ENCODE measurements at regions not wholly inside any gene's neighbourhood (a gene's known extent, or its start where the extent isn't known, plus 50 kb on each side); places are given as distances from the start of the nearest gene placed in this dataset.

GRCh38 chr11:134780486-134781147, 368.6 kb upstream of the B3GAT1 start:
- DNase-seq (ENCODE audit: low spot score), result no peak
- H3K9me3 Mint-ChIP-seq, result no peaks in the 10 kb centered on the region
- no peaks in the 10 kb centered on the region for H3K27me3 Mint-ChIP-seq (ENCODE audit: low read depth)
- H3K4me3 Mint-ChIP-seq, result no peak overlapping the region
- no peak overlapping the region for H3K27ac Mint-ChIP-seq
- H3K36me3 Mint-ChIP-seq (ENCODE audit: low read depth), result no peaks in the 10 kb centered on the region
- no peaks in the 10 kb centered on the region for H3K4me1 Mint-ChIP-seq (ENCODE audit: low read depth)

- Mint-ChIP-seq H3K9me3 (no peaks in the 10 kb centered on the region), H3K4me1 (ENCODE audit: low read depth) (no peaks in the 10 kb centered on the region), H3K27me3 (ENCODE audit: low read depth) (no peaks in the 10 kb centered on the region), H3K27ac (no peak overlapping the region), H3K36me3 (ENCODE audit: low read depth) (no peaks in the 10 kb centered on the region), H3K4me3 (no peak overlapping the region)
- no peak for DNase-seq (ENCODE audit: low spot score)
Measured at GRCh38 chr11:134779179-134779578, 367.1 kb upstream of the B3GAT1 start.

GRCh38 chr11:134768463-134768862, 356.4 kb upstream of the B3GAT1 start:
- Mint-ChIP-seq H3K4me1 (ENCODE audit: low read depth) (no peaks in the 10 kb centered on the region), H3K4me3 (no peak overlapping the region), H3K27ac (no peak overlapping the region), H3K36me3 (ENCODE audit: low read depth) (no peaks in the 10 kb centered on the region), H3K27me3 (ENCODE audit: low read depth) (no peaks in the 10 kb centered on the region), H3K9me3 (peaks cover 8% of the 10 kb centered on the region)
- DNase-seq (ENCODE audit: low spot score), result no peak

- Mint-ChIP-seq H3K9me3 (peaks cover 3% of the 10 kb centered on the region), H3K27me3 (ENCODE audit: low read depth) (no peaks in the 10 kb centered on the region), H3K36me3 (ENCODE audit: low read depth) (no peaks in the 10 kb centered on the region), H3K4me3 (no peak overlapping the region), H3K4me1 (ENCODE audit: low read depth) (no peaks in the 10 kb centered on the region), H3K27ac (no peak overlapping the region)
- no peak for DNase-seq (ENCODE audit: low spot score)
Measured at GRCh38 chr11:134765565-134765964, 353.5 kb upstream of the B3GAT1 start.

GRCh38 chr11:134764966-134765365, 352.9 kb upstream of the B3GAT1 start:
- H3K4me1 Mint-ChIP-seq (ENCODE audit: low read depth), result no peaks in the 10 kb centered on the region
- H3K27ac Mint-ChIP-seq, result no peak overlapping the region
- H3K9me3 Mint-ChIP-seq, result peaks cover 3% of the 10 kb centered on the region
- no peak overlapping the region for H3K4me3 Mint-ChIP-seq
- no peaks in the 10 kb centered on the region for H3K36me3 Mint-ChIP-seq (ENCODE audit: low read depth)
- DNase-seq (ENCODE audit: low spot score), result no peak
- no peaks in the 10 kb centered on the region for H3K27me3 Mint-ChIP-seq (ENCODE audit: low read depth)

- Mint-ChIP-seq H3K4me3 (no peak overlapping the region), H3K36me3 (ENCODE audit: low read depth) (no peaks in the 10 kb centered on the region), H3K9me3 (peaks cover 3% of the 10 kb centered on the region), H3K27me3 (ENCODE audit: low read depth) (no peaks in the 10 kb centered on the region), H3K27ac (no peak overlapping the region), H3K4me1 (ENCODE audit: low read depth) (no peaks in the 10 kb centered on the region)
- DNase-seq (ENCODE audit: low spot score), result no peak
Measured at GRCh38 chr11:134764367-134764766, 352.3 kb upstream of the B3GAT1 start.

GRCh38 chr11:134763030-134763388, 351.0 kb upstream of the B3GAT1 start:
- Mint-ChIP-seq H3K4me1 (ENCODE audit: low read depth) (no peaks in the 10 kb centered on the region), H3K36me3 (ENCODE audit: low read depth) (no peaks in the 10 kb centered on the region), H3K27me3 (ENCODE audit: low read depth) (no peaks in the 10 kb centered on the region), H3K27ac (no peak overlapping the region), H3K9me3 (no peaks in the 10 kb centered on the region), H3K4me3 (peak overlapping the region; percentile 19)
- DNase-seq (ENCODE audit: low spot score), result no peak

- no peaks in the 10 kb centered on the region for H3K27me3 Mint-ChIP-seq (ENCODE audit: low read depth)
- no peaks in the 10 kb centered on the region for H3K36me3 Mint-ChIP-seq (ENCODE audit: low read depth)
- H3K4me1 Mint-ChIP-seq (ENCODE audit: low read depth), result no peaks in the 10 kb centered on the region
- H3K9me3 Mint-ChIP-seq, result no peaks in the 10 kb centered on the region
- DNase-seq (ENCODE audit: low spot score), result no peak
- peak overlapping the region; percentile 26 for H3K4me3 Mint-ChIP-seq
- peak overlapping the region; percentile 36 for H3K27ac Mint-ChIP-seq
Measured at GRCh38 chr11:134762248-134763029, 350.4 kb upstream of the B3GAT1 start.

GRCh38 chr11:134761926-134762247, 349.8 kb upstream of the B3GAT1 start:
- DNase-seq (ENCODE audit: low spot score), result no peak
- Mint-ChIP-seq H3K4me3 (peak overlapping the region; percentile 42), H3K27ac (no peak overlapping the region), H3K27me3 (ENCODE audit: low read depth) (no peaks in the 10 kb centered on the region), H3K9me3 (no peaks in the 10 kb centered on the region), H3K4me1 (ENCODE audit: low read depth) (no peaks in the 10 kb centered on the region), H3K36me3 (ENCODE audit: low read depth) (no peaks in the 10 kb centered on the region)

- no peak for DNase-seq (ENCODE audit: low spot score)
- Mint-ChIP-seq H3K27ac (no peak overlapping the region), H3K4me3 (peak overlapping the region; percentile 42), H3K27me3 (ENCODE audit: low read depth) (no peaks in the 10 kb centered on the region), H3K4me1 (ENCODE audit: low read depth) (no peaks in the 10 kb centered on the region), H3K36me3 (ENCODE audit: low read depth) (no peaks in the 10 kb centered on the region), H3K9me3 (no peaks in the 10 kb centered on the region)
Measured at GRCh38 chr11:134761386-134761785, 349.3 kb upstream of the B3GAT1 start.

- H3K4me3 Mint-ChIP-seq, result no peak overlapping the region
- no peaks in the 10 kb centered on the region for H3K9me3 Mint-ChIP-seq
- no peaks in the 10 kb centered on the region for H3K4me1 Mint-ChIP-seq (ENCODE audit: low read depth)
- H3K36me3 Mint-ChIP-seq (ENCODE audit: low read depth), result no peaks in the 10 kb centered on the region
- H3K27me3 Mint-ChIP-seq (ENCODE audit: low read depth), result no peaks in the 10 kb centered on the region
- H3K27ac Mint-ChIP-seq, result no peak overlapping the region
- no peak for DNase-seq (ENCODE audit: low spot score)
Measured at GRCh38 chr11:134760957-134761356, 348.9 kb upstream of the B3GAT1 start.

GRCh38 chr11:134760299-134760698, 348.3 kb upstream of the B3GAT1 start:
- no peaks in the 10 kb centered on the region for H3K27me3 Mint-ChIP-seq (ENCODE audit: low read depth)
- H3K27ac Mint-ChIP-seq, result no peak overlapping the region

GRCh38 chr11:134759855-134760254, 347.8 kb upstream of the B3GAT1 start:
- H3K9me3 Mint-ChIP-seq, result no peaks in the 10 kb centered on the region

More at GRCh38 chr11:134760299-134760698, 348.3 kb upstream of the B3GAT1 start:
- Mint-ChIP-seq H3K9me3 (no peaks in the 10 kb centered on the region), H3K36me3 (ENCODE audit: low read depth) (no peaks in the 10 kb centered on the region), H3K4me1 (ENCODE audit: low read depth) (no peaks in the 10 kb centered on the region), H3K4me3 (no peak overlapping the region)
- no peak for DNase-seq (ENCODE audit: low spot score)

GRCh38 chr11:134759274-134759673, 347.2 kb upstream of the B3GAT1 start:
- H3K4me1 Mint-ChIP-seq (ENCODE audit: low read depth), result no peaks in the 10 kb centered on the region
- H3K36me3 Mint-ChIP-seq (ENCODE audit: low read depth), result no peaks in the 10 kb centered on the region
- DNase-seq (ENCODE audit: low spot score), result no peak
- no peaks in the 10 kb centered on the region for H3K27me3 Mint-ChIP-seq (ENCODE audit: low read depth)
- no peaks in the 10 kb centered on the region for H3K9me3 Mint-ChIP-seq
- H3K27ac Mint-ChIP-seq, result no peak overlapping the region
- no peak overlapping the region for H3K4me3 Mint-ChIP-seq

More at GRCh38 chr11:134759855-134760254, 347.8 kb upstream of the B3GAT1 start:
- Mint-ChIP-seq H3K4me3 (no peak overlapping the region), H3K4me1 (ENCODE audit: low read depth) (no peaks in the 10 kb centered on the region), H3K27ac (no peak overlapping the region), H3K36me3 (ENCODE audit: low read depth) (no peaks in the 10 kb centered on the region), H3K27me3 (ENCODE audit: low read depth) (no peaks in the 10 kb centered on the region)
- no peak for DNase-seq (ENCODE audit: low spot score)
